Right lobe of liver (tissue), 6 donors: ENCODE measurements at regions not wholly inside any gene's neighbourhood (a gene's known extent, or its start where the extent isn't known, plus 50 kb on each side); places are given as distances from the start of the nearest gene placed in this dataset.

Experiments used
- ATAC-seq, 4 donors: fragments of 200-7000 bp; cut with Tn5 transposase; one replicate each; pipeline ENCODE4 v1.9.1; 2020; ENCODE audit warnings: mild to moderate bottlenecking in 4 of 4, moderate library complexity in 4 of 4
- DNase-seq, 3 donors: peaks; one replicate each; pipeline ENCODE4 v3.0.0-alpha.2; 2020
- H3K27ac ChIP-seq, 3 donors: fragments of 200-600 bp; one replicate each; pipeline ENCODE4 v1.8.0; 2022
- H3K27me3 ChIP-seq, 2 donors: fragments of 200-600 bp; one replicate each; pipeline ENCODE4 v1.8.0; 2022
- H3K36me3 ChIP-seq, 4 donors: fragments of 200-600 bp; sonication (generic) in 1 of 4; one replicate each; pipeline versions ENCODE4 v1.5.1 to v1.8.0; 2017 to 2022; ENCODE audit warnings: control low read depth in 1 of 4
- H3K4me1 ChIP-seq, 4 donors: fragments of 200-600 bp; sonication (generic) in 1 of 4; one replicate each; pipeline versions ENCODE4 v1.5.1 to v1.8.0; 2017 to 2022; ENCODE audit warnings: control low read depth in 1 of 4
- H3K4me3 ChIP-seq, 3 donors: fragments of 200-600 bp; one replicate each; pipeline ENCODE4 v1.8.0; 2022
- H3K9me3 ChIP-seq, 4 donors: fragments of 200-600 bp; sonication (generic) in 1 of 4; one replicate each; pipeline versions ENCODE4 v1.5.1 to v1.8.0; 2017 to 2022; ENCODE audit warnings: control low read depth in 1 of 4
- CTCF ChIP-seq, 4 donors: fragments of 200-600 bp in 3 of 4; fragments of 450-650 bp in 1 of 4; IDR thresholded peaks; one replicate each; pipeline versions ENCODE4 v1.5.1 to v1.8.0; 2016 to 2022; ENCODE audit warnings: antibody characterized with exemption in 4 of 4, mild to moderate bottlenecking in 2 of 4
- POLR2A ChIP-seq: fragments of 450-650 bp; IDR thresholded peaks from one replicate; pipeline ENCODE4 v1.6.1; 2017; ENCODE audit warnings: antibody characterized with exemption, mild to moderate bottlenecking
- WGBS: methylation state at CpG from one replicate; pipeline ENCODE4 v1.1.6; 2018; ENCODE audit warnings: low coverage, low lambda C conversion rate; ENCODE audit not compliant: insufficient coverage; ENCODE audit errors: missing lambda C conversion rate; 5-methylcytosine and 5-hydroxymethylcytosine counted together
- intact Hi-C, 2 donors: fragments of 100-400 bp; cut with DNase I; formaldehyde crosslinking; loops; one replicate each; pipeline versions ENCODE4 v1.11.2 to v1.14.1; 2022
- donor health status: DM: no; HTN: yes; CAD: no.
- donor health status: DM: no; HTN: no; CAD: no.
- donor health status: DM: no; HTN: no; CAD: no.
- donor health status: DM: no; HTN: yes; CAD: no.
- donor health status: DM: no; HTN: yes; CAD: no.

GRCh38 chr1:242731446-242731845, 206.9 kb upstream of the PLD5 start:
- H3K4me1 ChIP-seq = no peaks in the 10 kb centered on the region
- no peak for DNase-seq
- intact Hi-C loops = no loop called here
- no peaks in the 10 kb centered on the region for H3K27me3 ChIP-seq
- H3K9me3 ChIP-seq = no peaks in the 10 kb centered on the region
- H3K36me3 ChIP-seq = no peaks in the 10 kb centered on the region
- no peak overlapping the region for H3K27ac ChIP-seq
- H3K4me3 ChIP-seq = no peak overlapping the region
- ATAC-seq = no peak
- TF ChIP-seq CTCF (IDR thresholded peaks at IDR 0.05) (no peak), POLR2A (no peak)

GRCh38 chr1:242728696-242729095, 204.2 kb upstream of the PLD5 start:
- Histone ChIP-seq H3K27me3 (no peaks in the 10 kb centered on the region), H3K4me3 (no peak overlapping the region), H3K9me3 (no peaks in the 10 kb centered on the region), H3K36me3 (no peaks in the 10 kb centered on the region), H3K27ac (no peak overlapping the region), H3K4me1 (no peaks in the 10 kb centered on the region)
- 49% methylated on average over 4 of the region's 4 CpGs for WGBS
- no peak for TF ChIP-seq CTCF (IDR thresholded peaks at IDR 0.05)
- no peak for TF ChIP-seq POLR2A
- intact Hi-C loops = no loop called here
- ATAC-seq = no peak
- DNase-seq = no peak

GRCh38 chr1:242723044-242723716, 198.7 kb upstream of the PLD5 start:
- no peak for TF ChIP-seq CTCF (IDR thresholded peaks at IDR 0.05)
- no peak for TF ChIP-seq POLR2A
- intact Hi-C loops = no loop called here
- ATAC-seq (no peak), DNase-seq (no peak)
- Histone ChIP-seq H3K36me3 (no peaks in the 10 kb centered on the region), H3K27me3 (no peaks in the 10 kb centered on the region), H3K4me1 (no peaks in the 10 kb centered on the region), H3K27ac (no peak overlapping the region), H3K9me3 (no peaks in the 10 kb centered on the region), H3K4me3 (no peak overlapping the region)
- 56% methylated on average over 9 of the region's 9 CpGs for WGBS

- 56% methylated on average over 3 of the region's 6 CpGs for WGBS
- Histone ChIP-seq H3K36me3 (no peaks in the 10 kb centered on the region), H3K9me3 (no peaks in the 10 kb centered on the region), H3K27ac (no peak overlapping the region), H3K4me1 (no peaks in the 10 kb centered on the region), H3K4me3 (no peak overlapping the region), H3K27me3 (no peaks in the 10 kb centered on the region)
- no peak for DNase-seq
- ATAC-seq = no peak
- TF ChIP-seq CTCF (IDR thresholded peaks at IDR 0.05) (no peak), POLR2A (no peak)
- intact Hi-C loops = no loop called here
These were observed 194.5 kb upstream of the PLD5 start for GRCh38 chr1:242718967-242719366.

- TF ChIP-seq CTCF (IDR thresholded peaks at IDR 0.05) (no peak), POLR2A (no peak)
- intact Hi-C loops = no loop called here
- no peak overlapping the region for H3K4me3 ChIP-seq
- DNase-seq (no peak), ATAC-seq (no peak)
- H3K9me3 ChIP-seq = no peaks in the 10 kb centered on the region
- 48% methylated on average over 4 of the region's 4 CpGs for WGBS
- no peaks in the 10 kb centered on the region for H3K4me1 ChIP-seq
- H3K27ac ChIP-seq = no peak overlapping the region
- no peaks in the 10 kb centered on the region for H3K36me3 ChIP-seq
- no peaks in the 10 kb centered on the region for H3K27me3 ChIP-seq
These were observed 187.8 kb upstream of the PLD5 start for GRCh38 chr1:242712248-242712647.
